ENCODE measurements at regions not wholly inside any gene's neighbourhood (a gene's known extent, or its start where the extent isn't known, plus 50 kb on each side); places are given as distances from the start of the nearest gene placed in this dataset.

DNA sequence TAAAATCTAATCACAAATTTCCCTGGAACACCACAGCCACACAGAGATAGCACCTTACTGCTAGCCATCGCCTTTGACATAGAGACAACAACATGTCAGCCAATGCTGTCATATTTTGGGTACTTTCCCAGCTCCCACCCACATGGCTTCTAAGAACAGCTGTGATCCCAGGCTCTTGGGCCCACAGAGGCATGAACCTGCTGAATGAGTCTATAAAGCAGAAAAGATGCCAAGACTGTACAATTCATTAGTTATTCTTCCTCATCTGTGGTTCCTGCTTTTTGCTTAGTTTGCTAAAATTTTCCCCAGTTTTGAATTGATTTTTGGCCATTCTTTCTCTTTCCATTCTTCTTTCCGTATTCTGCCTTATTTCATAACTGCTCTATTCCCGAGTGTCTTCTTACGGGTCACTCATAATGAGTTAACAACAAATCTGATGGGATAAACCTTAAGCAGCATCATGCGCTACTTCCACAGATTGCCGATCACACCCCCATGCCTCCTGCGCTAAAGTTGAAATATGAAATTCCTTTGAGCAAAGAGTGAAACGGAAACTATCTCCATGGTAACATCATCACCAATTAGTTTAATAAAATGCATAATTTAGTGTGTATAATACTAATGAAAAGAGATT is 327.3 kb upstream of the HSF2 start:
- TF ChIP-seq GATA3 (IDR thresholded peaks at IDR 0.05; ENCODE audit: low read depth, low read length): no peak
- no peak for TF ChIP-seq GATA2 (IDR thresholded peaks at IDR 0.05; ENCODE audit: low read depth, low read length)

All from SH-SY5Y (cell line).